ENCODE measurements at regions not wholly inside any gene's neighbourhood (a gene's known extent, or its start where the extent isn't known, plus 50 kb on each side); places are given as distances from the start of the nearest gene placed in this dataset.

DNA sequence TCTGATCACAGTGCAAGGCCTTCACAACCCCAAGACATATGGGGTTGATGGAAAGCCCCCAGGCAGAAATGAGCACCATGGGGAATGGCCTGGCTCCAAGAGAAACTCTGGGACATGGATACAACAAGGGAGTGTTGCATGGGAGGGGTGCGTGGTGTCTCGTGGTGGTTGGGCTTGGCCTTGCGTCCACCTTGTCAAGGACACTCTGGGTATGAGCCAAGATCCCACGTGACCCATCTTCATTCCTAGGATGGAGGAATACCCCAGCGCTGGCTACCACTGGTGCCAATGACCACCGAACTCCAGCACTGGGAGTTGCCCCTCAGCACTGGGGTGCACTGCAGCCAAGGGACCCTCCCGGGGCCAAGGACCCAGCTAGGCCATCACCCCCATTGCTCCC lies 267.5 kb upstream of the AGTR2 start:
- H3K27me3 ChIP-seq (ENCODE audit: insufficient read depth, low read length) = no peaks in the 10 kb centered on the region
- Mint-ChIP-seq H3K9me3 (ENCODE audit: unreplicated experiment) (no peaks in the 10 kb centered on the region), H3K4me1 (ENCODE audit: low read depth, unreplicated experiment) (no peaks in the 10 kb centered on the region), H3K4me3 (ENCODE audit: unreplicated experiment) (no peak overlapping the region), H3K36me3 (ENCODE audit: low read depth, unreplicated experiment) (no peaks in the 10 kb centered on the region), H3K27ac (ENCODE audit: unreplicated experiment) (no peak overlapping the region), H3K27me3 (ENCODE audit: low read depth, unreplicated experiment) (no peaks in the 10 kb centered on the region)
- H3K4me2 ChIP-seq (ENCODE audit: low read length) = no peak overlapping the region
- no peak overlapping the region for H3K9ac ChIP-seq (ENCODE audit: low read length)
- FAIRE-seq (no peak), DNase-seq (ENCODE audit: low read depth) (no peak)
- H3K4me1 ChIP-seq (ENCODE audit: insufficient read depth, low read length) = no peaks in the 10 kb centered on the region
- H3K79me2 ChIP-seq (ENCODE audit: insufficient read depth, low read length) = no peaks in the 10 kb centered on the region
- no peak overlapping the region for H3K27ac ChIP-seq (ENCODE audit: low read depth, low read length)
- no peaks in the 10 kb centered on the region for H4K20me1 ChIP-seq (ENCODE audit: insufficient read depth, low read length)
- H3K36me3 ChIP-seq (ENCODE audit: insufficient read depth, low read length) = no peaks in the 10 kb centered on the region
- no peaks in the 10 kb centered on the region for H3K9me3 ChIP-seq (ENCODE audit: insufficient read depth, low read depth, low read length)
- no peak overlapping the region for H2AFZ ChIP-seq (ENCODE audit: low read depth, low read length)
- H3K4me3 ChIP-seq (ENCODE audit: insufficient read depth, low read depth, low read length) = no peak overlapping the region
- TF ChIP-seq EZH2 (IDR thresholded peaks at IDR 0.05; ENCODE audit: insufficient read depth, low read length) (no peak), CTCF (IDR thresholded peaks at IDR 0.05; ENCODE audit: insufficient read depth, low read depth, low read length) (no peak)

DNA sequence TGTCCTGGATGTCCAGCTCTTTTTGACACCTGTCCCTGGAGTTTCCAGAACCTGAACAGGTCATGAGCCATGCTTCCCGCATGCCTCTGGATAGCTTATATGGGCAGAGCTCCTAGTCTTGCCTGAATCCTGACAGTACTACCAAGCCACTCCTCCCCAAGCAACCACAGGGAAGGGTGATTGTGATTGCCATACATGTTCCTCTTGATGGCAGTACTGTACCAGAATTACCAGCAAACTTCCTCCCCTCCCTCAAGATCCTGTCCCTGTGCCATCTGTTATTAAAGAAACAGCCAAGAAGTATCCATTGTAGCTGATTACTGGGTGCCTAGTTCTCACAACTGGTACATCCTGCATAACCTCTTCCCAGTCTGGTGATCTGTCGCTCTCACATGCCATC lies 264.3 kb upstream of the AGTR2 start:
- no peaks in the 10 kb centered on the region for H4K20me1 ChIP-seq (ENCODE audit: insufficient read depth, low read length)
- DNase-seq (ENCODE audit: low read depth) (no peak), FAIRE-seq (no peak)

More for the DNA sequence above, 264.3 kb upstream of the AGTR2 start:
- no peak overlapping the region for H3K4me3 ChIP-seq (ENCODE audit: insufficient read depth, low read depth, low read length)
- H3K27me3 ChIP-seq (ENCODE audit: insufficient read depth, low read length) = no peaks in the 10 kb centered on the region
- no peaks in the 10 kb centered on the region for H3K27me3 Mint-ChIP-seq (ENCODE audit: low read depth, unreplicated experiment)
- H3K4me1 Mint-ChIP-seq (ENCODE audit: low read depth, unreplicated experiment) = no peaks in the 10 kb centered on the region
- H3K9ac ChIP-seq (ENCODE audit: low read length) = no peak overlapping the region
- H3K36me3 ChIP-seq (ENCODE audit: insufficient read depth, low read length) = no peaks in the 10 kb centered on the region
- no peak overlapping the region for H2AFZ ChIP-seq (ENCODE audit: low read depth, low read length)
- no peak overlapping the region for H3K4me3 Mint-ChIP-seq (ENCODE audit: unreplicated experiment)
- no peaks in the 10 kb centered on the region for H3K9me3 Mint-ChIP-seq (ENCODE audit: unreplicated experiment)
- H3K4me1 ChIP-seq (ENCODE audit: insufficient read depth, low read length) = no peaks in the 10 kb centered on the region
- no peak overlapping the region for H3K4me2 ChIP-seq (ENCODE audit: low read length)
- H3K36me3 Mint-ChIP-seq (ENCODE audit: low read depth, unreplicated experiment) = no peaks in the 10 kb centered on the region
- no peaks in the 10 kb centered on the region for H3K79me2 ChIP-seq (ENCODE audit: insufficient read depth, low read length)
- no peak overlapping the region for H3K27ac ChIP-seq (ENCODE audit: low read depth, low read length)
- no peak for TF ChIP-seq EZH2 (IDR thresholded peaks at IDR 0.05; ENCODE audit: insufficient read depth, low read length)
- TF ChIP-seq CTCF (IDR thresholded peaks at IDR 0.05; ENCODE audit: insufficient read depth, low read depth, low read length) = no peak
- H3K9me3 ChIP-seq (ENCODE audit: insufficient read depth, low read depth, low read length) = no peaks in the 10 kb centered on the region
- H3K27ac Mint-ChIP-seq (ENCODE audit: unreplicated experiment) = no peak overlapping the region

Data from astrocyte (in vitro differentiated cells and primary cell).